Neural cell (in vitro differentiated cells): ENCODE measurements at regions not wholly inside any gene's neighbourhood (a gene's known extent, or its start where the extent isn't known, plus 50 kb on each side); places are given as distances from the start of the nearest gene placed in this dataset.

ENCODE experiments used
- CTCF ChIP-seq: fragments of 450-650 bp; IDR thresholded peaks from 2 replicates; pipeline ENCODE4 v1.5.1; 2014; ENCODE audit warnings: antibody characterized with exemption, mild to moderate bottlenecking, moderate library complexity; ENCODE audit not compliant: poor library complexity, severe bottlenecking
- EZH2 ChIP-seq: fragments of 200-600, 300-800 bp; shearing (Covaris generic), sonication (generic); IDR thresholded peaks from 2 replicates; pipeline ENCODE4 v1.6.1; 2014; ENCODE audit warnings: antibody characterized with exemption, low read length, borderline replicate concordance, mild to moderate bottlenecking; ENCODE audit not compliant: insufficient read depth, poor library complexity, severe bottlenecking
- MXI1 ChIP-seq: fragments of 450-650 bp; conservative IDR thresholded peaks from 2 replicates; pipeline ENCODE4 v1.6.1; 2014; ENCODE audit warnings: antibody characterized with exemption, mild to moderate bottlenecking; ENCODE audit not compliant: poor library complexity, severe bottlenecking
- POLR2AphosphoS5 ChIP-seq: IDR thresholded peaks from 2 replicates; pipeline ENCODE4 v1.6.1; 2012
- REST ChIP-seq: IDR thresholded peaks from 2 replicates; pipeline ENCODE4 v1.6.1; 2012; ENCODE audit warnings: borderline replicate concordance
- SMC3 ChIP-seq: fragments of 450-650 bp; conservative IDR thresholded peaks from 2 replicates; pipeline ENCODE4 v1.6.1; 2014; ENCODE audit warnings: antibody characterized with exemption, mild to moderate bottlenecking, moderate library complexity; ENCODE audit not compliant: poor library complexity
- TAF1 ChIP-seq: IDR thresholded peaks from 2 replicates; pipeline ENCODE4 v1.6.1; 2012; ENCODE audit warnings: low read depth

- no peak for TF ChIP-seq CTCF
- no peak for TF ChIP-seq MXI1
- no peak for TF ChIP-seq SMC3
- no peak for TF ChIP-seq POLR2AphosphoS5
- no peak for TF ChIP-seq REST
- TF ChIP-seq EZH2, result no peak
- TF ChIP-seq TAF1, result no peak
Observed at GRCh38 chr21:28688381-28688780, 304.3 kb downstream of the LTN1 start.
